Activated CD4-positive, alpha-beta T cell treated with anti-CD3 and anti-CD28 coated beads, Interleukin-2, amount 10 ng/mL, durations not matched to agents 7 days and 5 days (primary cell): ENCODE measurements at regions not wholly inside any gene's neighbourhood (a gene's known extent, or its start where the extent isn't known, plus 50 kb on each side); places are given as distances from the start of the nearest gene placed in this dataset.
A peak's percentile ranks its signal among the peaks of the same experiment; 100 is the strongest.
"Not testable (repeated sequence)": the region's sequence is repeated elsewhere in the genome, so short reads cannot be mapped to it uniquely, and the experiment has no call there.

ENCODE experiments used
- CTCF ChIA-PET: fragments of 350-600 bp; sonication (Branson Sonifier 250); formaldehyde crosslinking; loops from one replicate; lab custom pipeline; 2021; ENCODE audit warnings: antibody characterized with exemption; lab: Charles Lee
- POLR2A ChIA-PET: fragments of 350-600 bp; sonication (Branson Sonifier 250); formaldehyde crosslinking; loops from one replicate; lab custom pipeline; 2021; ENCODE audit warnings: antibody characterized with exemption; lab: Charles Lee
- DNase-seq: peaks from one replicate; pipeline ENCODE4 v3.0.0-alpha.2; 2020
- H3K27ac Mint-ChIP-seq: one replicate; pipeline ENCODE4 v1.8.0; 2021; ENCODE audit warnings: mild to moderate bottlenecking, moderate library complexity, mixed read lengths
- H3K27me3 Mint-ChIP-seq: one replicate; pipeline ENCODE4 v1.8.0; 2021; ENCODE audit warnings: mixed read lengths
- H3K36me3 Mint-ChIP-seq: one replicate; pipeline ENCODE4 v1.8.0; 2021; ENCODE audit warnings: low read depth, mixed read lengths
- H3K4me1 Mint-ChIP-seq: one replicate; pipeline ENCODE4 v1.8.0; 2021; ENCODE audit warnings: mixed read lengths
- H3K4me3 Mint-ChIP-seq: one replicate; pipeline ENCODE4 v1.8.0; 2021; ENCODE audit warnings: mild to moderate bottlenecking, moderate library complexity, mixed read lengths
- H3K9me3 Mint-ChIP-seq: one replicate; pipeline ENCODE4 v1.8.0; 2021; ENCODE audit warnings: mixed read lengths

- CTCF ChIA-PET = interaction anchor here (1.1 kb wide), 1 partner anchor 10 kb away, joined by 3 read pairs; no protein-coding TSS in a partner anchor
- Mint-ChIP-seq H3K27me3 (peaks cover 24% of the 10 kb centered on the region), H3K36me3 (peaks cover 2% of the 10 kb centered on the region), H3K4me1 (no peaks in the 10 kb centered on the region), H3K4me3 (no peak overlapping the region), H3K9me3 (peaks cover 4% of the 10 kb centered on the region), H3K27ac (no peak overlapping the region)
- POLR2A ChIA-PET = no interaction called here
- no peak for DNase-seq
Observed at GRCh38 chr2:64889803-64890202, 99.4 kb upstream of the SLC1A4 start.

GRCh38 chr2:64896572-64896971, 92.6 kb upstream of the SLC1A4 start:
- H3K9me3 Mint-ChIP-seq, POLR2A ChIA-PET, H3K27ac Mint-ChIP-seq, H3K4me3 Mint-ChIP-seq, H3K36me3 Mint-ChIP-seq, DNase-seq, CTCF ChIA-PET: not testable (repeated sequence)
- Mint-ChIP-seq H3K4me1 (peaks cover 10% of the 10 kb centered on the region), H3K27me3 (peaks cover 37% of the 10 kb centered on the region)

- peak overlapping the region; percentile 4 for H3K27ac Mint-ChIP-seq
Observed at GRCh38 chr2:64899081-64899865, 89.9 kb upstream of the SLC1A4 start.

GRCh38 chr2:64899876-64900275, 89.3 kb upstream of the SLC1A4 start:
- DNase-seq, H3K4me3 Mint-ChIP-seq, H3K27ac Mint-ChIP-seq, H3K36me3 Mint-ChIP-seq, H3K9me3 Mint-ChIP-seq, POLR2A ChIA-PET: not testable (repeated sequence)
- peaks cover 16% of the 10 kb centered on the region for H3K4me1 Mint-ChIP-seq
- CTCF ChIA-PET = interaction anchor here (1.5 kb wide), 1 partner anchor 9 kb away, joined by 3 read pairs; no protein-coding TSS in a partner anchor
- peaks cover 24% of the 10 kb centered on the region for H3K27me3 Mint-ChIP-seq

More at GRCh38 chr2:64899081-64899865, 89.9 kb upstream of the SLC1A4 start:
- H3K4me1 Mint-ChIP-seq = peaks cover 16% of the 10 kb centered on the region
- no peaks in the 10 kb centered on the region for H3K36me3 Mint-ChIP-seq
- CTCF ChIA-PET = interaction anchor here (1.5 kb wide), 1 partner anchor 9 kb away, joined by 3 read pairs; no protein-coding TSS in a partner anchor
- POLR2A ChIA-PET = no interaction called here
- no peak overlapping the region for H3K4me3 Mint-ChIP-seq
- H3K27me3 Mint-ChIP-seq = peaks cover 26% of the 10 kb centered on the region
- no peak for DNase-seq
- no peaks in the 10 kb centered on the region for H3K9me3 Mint-ChIP-seq

- DNase-seq = no peak
- H3K27ac Mint-ChIP-seq = no peak overlapping the region
- no peaks in the 10 kb centered on the region for H3K36me3 Mint-ChIP-seq
- CTCF ChIA-PET = interaction anchor here (0.8 to 6.1 kb wide), 6 partner anchors 10 to 298 kb away, joined by 3 to 34 read pairs (median 3); no protein-coding TSS in a partner anchor
- H3K27me3 Mint-ChIP-seq = peaks cover 12% of the 10 kb centered on the region
- H3K4me3 Mint-ChIP-seq = no peak overlapping the region
- no peaks in the 10 kb centered on the region for H3K9me3 Mint-ChIP-seq
- POLR2A ChIA-PET = no interaction called here
- peaks cover 6% of the 10 kb centered on the region for H3K4me1 Mint-ChIP-seq
Observed at GRCh38 chr2:64904413-64905329, 84.5 kb upstream of the SLC1A4 start.

GRCh38 chr2:64905338-64906024, 83.7 kb upstream of the SLC1A4 start:
- no peaks in the 10 kb centered on the region for H3K36me3 Mint-ChIP-seq
- CTCF ChIA-PET = interaction anchor here (0.9 to 6.1 kb wide), 3 partner anchors 9 to 87 kb away, joined by 3 to 34 read pairs (median 4); no protein-coding TSS in a partner anchor
- peaks cover 12% of the 10 kb centered on the region for H3K27me3 Mint-ChIP-seq
- peaks cover 6% of the 10 kb centered on the region for H3K4me1 Mint-ChIP-seq
- no peak overlapping the region for H3K27ac Mint-ChIP-seq
- no peaks in the 10 kb centered on the region for H3K9me3 Mint-ChIP-seq
- DNase-seq = no peak
- POLR2A ChIA-PET = no interaction called here
- H3K4me3 Mint-ChIP-seq = no peak overlapping the region

GRCh38 chr2:64906853-64907536, 82.2 kb upstream of the SLC1A4 start:
- no peak overlapping the region for H3K4me3 Mint-ChIP-seq
- no peak for DNase-seq
- ChIA-PET CTCF (interaction anchor here (1.0 to 6.1 kb wide), 4 partner anchors 8 to 135 kb away, joined by 3 to 34 read pairs (median 4); no protein-coding TSS in a partner anchor), POLR2A (interaction anchor here (0.6 kb wide), 1 partner anchor 335 kb away, joined by 3 read pairs; no protein-coding TSS in a partner anchor)
- peaks cover 12% of the 10 kb centered on the region for H3K27me3 Mint-ChIP-seq
- peaks cover 6% of the 10 kb centered on the region for H3K4me1 Mint-ChIP-seq
- no peak overlapping the region for H3K27ac Mint-ChIP-seq
- no peaks in the 10 kb centered on the region for H3K36me3 Mint-ChIP-seq
- H3K9me3 Mint-ChIP-seq = no peaks in the 10 kb centered on the region

GRCh38 chr2:64908406-64908805, 80.8 kb upstream of the SLC1A4 start:
- CTCF ChIA-PET = interaction anchor here (6.1 kb wide), 1 partner anchor 9 kb away, joined by 34 read pairs; no protein-coding TSS in a partner anchor
- Mint-ChIP-seq H3K27ac (no peak overlapping the region), H3K27me3 (peaks cover 7% of the 10 kb centered on the region), H3K9me3 (no peaks in the 10 kb centered on the region), H3K4me1 (peaks cover 13% of the 10 kb centered on the region), H3K4me3 (no peak overlapping the region), H3K36me3 (no peaks in the 10 kb centered on the region)
- no peak for DNase-seq
- POLR2A ChIA-PET = no interaction called here

GRCh38 chr2:64910523-64910922, 78.7 kb upstream of the SLC1A4 start:
- DNase-seq = no peak
- H3K36me3 Mint-ChIP-seq = no peaks in the 10 kb centered on the region
- ChIA-PET POLR2A (no interaction called here), CTCF (interaction anchor here (0.7 kb wide), 1 partner anchor 151 kb away, joined by 3 read pairs; no protein-coding TSS in a partner anchor)
- H3K4me1 Mint-ChIP-seq = peaks cover 9% of the 10 kb centered on the region
- H3K4me3 Mint-ChIP-seq = no peak overlapping the region
- H3K27me3 Mint-ChIP-seq = no peaks in the 10 kb centered on the region
- H3K9me3 Mint-ChIP-seq = no peaks in the 10 kb centered on the region
- H3K27ac Mint-ChIP-seq = no peak overlapping the region

GRCh38 chr2:64910972-64911433, 78.2 kb upstream of the SLC1A4 start:
- DNase-seq = no peak
- Mint-ChIP-seq H3K27me3 (no peaks in the 10 kb centered on the region), H3K9me3 (no peaks in the 10 kb centered on the region), H3K27ac (no peak overlapping the region), H3K36me3 (no peaks in the 10 kb centered on the region), H3K4me3 (no peak overlapping the region), H3K4me1 (peaks cover 9% of the 10 kb centered on the region)
- CTCF ChIA-PET = interaction anchor here (0.7 kb wide), 1 partner anchor 151 kb away, joined by 3 read pairs; no protein-coding TSS in a partner anchor
- POLR2A ChIA-PET = no interaction called here

- Mint-ChIP-seq H3K4me1 (peaks cover 19% of the 10 kb centered on the region), H3K36me3 (no peaks in the 10 kb centered on the region), H3K4me3 (no peak overlapping the region), H3K27me3 (no peaks in the 10 kb centered on the region), H3K27ac (no peak overlapping the region), H3K9me3 (no peaks in the 10 kb centered on the region)
- DNase-seq = peak; percentile 49
- CTCF ChIA-PET = interaction anchor here (1.1 kb wide), 1 partner anchor 142 kb away, joined by 3 read pairs; no protein-coding TSS in a partner anchor
- POLR2A ChIA-PET = no interaction called here
Observed at GRCh38 chr2:64913357-64913869, 75.8 kb upstream of the SLC1A4 start.
